Lower leg skin (tissue), 3 donors: ENCODE measurements at regions not wholly inside any gene's neighbourhood (a gene's known extent, or its start where the extent isn't known, plus 50 kb on each side); places are given as distances from the start of the nearest gene placed in this dataset.

Experiments used
- CTCF ChIP-seq, 3 donors: fragments of 450-650 bp; IDR thresholded peaks; one replicate each; pipeline ENCODE4 v1.5.1; 2016; ENCODE audit warnings: antibody characterized with exemption in 3 of 3, mild to moderate bottlenecking in 3 of 3, moderate library complexity in 2 of 3
- POLR2A ChIP-seq, 2 donors: fragments of 450-650 bp; IDR thresholded peaks; one replicate each; pipeline ENCODE4 v1.6.1; 2016 to 2017; ENCODE audit warnings: antibody characterized with exemption in 2 of 2, mild to moderate bottlenecking in 1 of 2, moderate library complexity in 1 of 2

- TF ChIP-seq CTCF (IDR thresholded peaks at IDR 0.05) (no peak), POLR2A (IDR thresholded peaks at IDR 0.05) (no peak)
Observed at GRCh38 chr13:65719831-65720230, 1510.3 kb downstream of the PCDH9 start.
